ENCODE measurements at regions not wholly inside any gene's neighbourhood (a gene's known extent, or its start where the extent isn't known, plus 50 kb on each side); places are given as distances from the start of the nearest gene placed in this dataset.

DNA sequence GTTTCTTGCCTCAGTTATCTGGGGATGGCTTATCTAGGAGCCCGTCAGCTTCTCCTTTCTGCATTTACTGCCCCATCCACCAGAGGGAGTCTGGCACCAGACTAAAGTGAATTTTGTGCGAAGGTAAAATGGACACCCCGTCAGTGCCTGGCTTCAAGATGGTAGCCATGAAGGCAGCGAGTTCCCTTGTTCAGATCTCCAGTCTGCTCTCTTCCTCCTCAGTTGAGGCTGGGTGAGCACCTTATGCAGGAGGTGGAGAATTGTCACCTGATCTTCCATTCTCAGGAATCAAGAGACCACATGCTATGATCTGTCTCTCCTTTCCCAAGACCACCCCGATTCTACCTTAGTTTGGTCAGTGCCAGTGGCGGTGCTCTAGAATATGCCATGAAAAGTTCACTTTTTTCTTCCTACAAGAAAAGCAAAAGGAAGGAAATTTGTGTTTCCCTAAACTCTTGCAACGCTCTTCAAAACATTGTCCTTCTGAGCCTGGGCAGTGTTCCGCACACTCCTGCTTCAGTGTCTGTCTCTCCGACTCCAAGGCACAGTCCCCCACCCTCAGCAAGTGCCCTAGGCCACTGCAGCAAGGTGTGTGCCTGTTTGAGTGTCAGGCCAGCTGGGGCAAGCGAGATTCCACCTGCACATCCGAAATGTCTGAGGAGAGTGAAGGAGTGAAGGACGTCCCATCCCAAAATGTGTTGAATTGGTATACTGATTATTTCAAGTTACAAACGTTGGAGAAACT lies 168.6 kb downstream of the SS18 start:
- Mint-ChIP-seq H3K27ac (ENCODE audit: unreplicated experiment) (no peak overlapping the region), H3K36me3 (ENCODE audit: low read depth) (no peaks in the 10 kb centered on the region), H3K27me3 (ENCODE audit: low read depth) (no peaks in the 10 kb centered on the region), H3K4me1 (no peaks in the 10 kb centered on the region), H3K9me3 (no peaks in the 10 kb centered on the region), H3K4me3 (no peak overlapping the region)
- DNase-seq (ENCODE audit: low read depth, low spot score): peak; percentile 3
- TF ChIP-seq CTCF (conservative IDR thresholded peaks at IDR 0.05): peak; percentile 65

DNA sequence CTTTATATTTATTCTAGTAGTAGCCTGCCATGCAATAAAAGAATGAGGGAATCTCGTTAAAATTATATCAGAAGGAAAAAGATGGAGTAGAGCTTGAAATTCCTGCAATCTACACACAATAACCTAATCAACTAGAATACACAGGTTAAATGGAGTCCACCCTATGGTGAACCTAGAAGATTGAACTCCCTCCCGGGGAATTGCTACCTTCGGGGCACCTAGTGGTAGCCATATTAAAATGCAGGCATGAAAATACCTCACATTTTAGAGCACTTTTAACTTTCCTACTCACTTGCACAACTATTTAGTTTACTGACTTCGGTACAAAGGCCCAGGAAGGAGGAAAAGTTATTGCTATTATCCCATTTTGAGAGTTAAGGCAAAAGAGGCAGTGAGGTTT lies 174.5 kb downstream of the SS18 start:
- no peak for DNase-seq (ENCODE audit: low read depth, low spot score)

GRCh38 chr18:25898965-25899364 lies 191.4 kb downstream of the SS18 start:
- Mint-ChIP-seq H3K4me1 (peaks cover 10% of the 10 kb centered on the region), H3K27me3 (ENCODE audit: low read depth) (no peaks in the 10 kb centered on the region), H3K27ac (ENCODE audit: unreplicated experiment) (no peak overlapping the region), H3K36me3 (ENCODE audit: low read depth) (no peaks in the 10 kb centered on the region), H3K9me3 (peaks cover 5% of the 10 kb centered on the region), H3K4me3 (no peak overlapping the region)
- no peak for TF ChIP-seq CTCF (conservative IDR thresholded peaks at IDR 0.05)
- no peak for DNase-seq (ENCODE audit: low read depth, low spot score)

More for the DNA sequence above, 174.5 kb downstream of the SS18 start:
- Mint-ChIP-seq H3K36me3 (ENCODE audit: low read depth) (no peaks in the 10 kb centered on the region), H3K9me3 (no peaks in the 10 kb centered on the region), H3K4me3 (no peak overlapping the region), H3K4me1 (no peaks in the 10 kb centered on the region), H3K27ac (ENCODE audit: unreplicated experiment) (no peak overlapping the region), H3K27me3 (ENCODE audit: low read depth) (no peaks in the 10 kb centered on the region)
- TF ChIP-seq CTCF (conservative IDR thresholded peaks at IDR 0.05): peak; percentile 40

DNA sequence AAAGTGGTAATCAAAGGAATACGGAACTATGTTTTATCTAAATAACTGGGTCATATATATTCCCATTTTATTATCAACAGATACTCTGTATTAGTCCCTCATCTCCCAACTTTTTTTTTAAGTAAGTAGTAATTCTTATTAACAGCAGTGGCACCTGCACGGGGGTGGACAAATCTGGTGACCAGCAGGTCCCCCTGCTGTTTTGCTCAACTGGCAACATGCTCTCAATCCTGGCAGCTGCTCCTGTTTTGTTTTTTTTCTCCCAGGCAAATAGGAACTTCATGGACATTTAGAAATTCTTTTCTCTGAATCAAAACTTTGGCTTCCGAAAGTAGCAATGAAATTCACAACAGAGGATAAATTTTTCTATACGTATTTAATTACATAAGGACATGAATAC lies 193.5 kb downstream of the SS18 start:
- peaks cover 10% of the 10 kb centered on the region for H3K4me1 Mint-ChIP-seq
- no peaks in the 10 kb centered on the region for H3K36me3 Mint-ChIP-seq (ENCODE audit: low read depth)

DNA sequence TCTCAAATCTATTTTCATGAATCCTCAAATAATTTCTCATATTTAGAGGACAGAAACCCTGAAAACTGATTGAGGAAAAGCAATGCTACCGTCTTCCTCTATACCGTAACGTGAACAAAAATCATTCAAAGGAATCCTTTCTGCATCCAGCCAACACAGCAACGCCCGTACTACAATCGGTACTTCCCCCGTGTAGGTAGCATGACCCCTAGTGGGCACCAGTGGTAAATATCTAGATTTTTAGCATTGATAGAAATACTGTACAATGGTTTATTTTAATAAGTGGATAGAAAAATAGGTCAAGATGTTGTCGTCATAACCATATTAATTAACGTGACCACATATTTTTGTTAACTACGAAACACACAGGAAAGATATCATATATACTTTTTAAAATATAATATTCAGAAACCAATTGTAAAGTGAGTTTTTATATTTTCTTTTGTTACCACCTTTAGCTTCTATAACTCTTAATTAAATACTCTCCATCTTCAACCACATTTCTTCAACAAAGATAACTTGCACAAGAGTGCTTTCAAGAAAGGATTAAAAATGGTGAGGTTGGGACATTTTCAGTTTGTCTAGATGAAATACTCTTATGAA lies 194.1 kb downstream of the SS18 start:
- Mint-ChIP-seq H3K36me3 (ENCODE audit: low read depth) (no peaks in the 10 kb centered on the region), H3K27me3 (ENCODE audit: low read depth) (no peaks in the 10 kb centered on the region), H3K27ac (ENCODE audit: unreplicated experiment) (no peak overlapping the region), H3K9me3 (peaks cover 3% of the 10 kb centered on the region), H3K4me1 (peaks cover 10% of the 10 kb centered on the region), H3K4me3 (no peak overlapping the region)
- peak; percentile 87 for TF ChIP-seq CTCF (conservative IDR thresholded peaks at IDR 0.05)
- peak; percentile 43 for DNase-seq (ENCODE audit: low read depth, low spot score)

More for the DNA sequence above, 193.5 kb downstream of the SS18 start:
- H3K27ac Mint-ChIP-seq (ENCODE audit: unreplicated experiment): no peak overlapping the region
- peaks cover 4% of the 10 kb centered on the region for H3K9me3 Mint-ChIP-seq
- no peak for DNase-seq (ENCODE audit: low read depth, low spot score)
- H3K4me3 Mint-ChIP-seq: no peak overlapping the region
- H3K27me3 Mint-ChIP-seq (ENCODE audit: low read depth): no peaks in the 10 kb centered on the region
- TF ChIP-seq CTCF (conservative IDR thresholded peaks at IDR 0.05): no peak
